GM21825 (cell line): ENCODE measurements at regions not wholly inside any gene's neighbourhood (a gene's known extent, or its start where the extent isn't known, plus 50 kb on each side); places are given as distances from the start of the nearest gene placed in this dataset.
"Not testable (repeated sequence)": the region's sequence is repeated elsewhere in the genome, so short reads cannot be mapped to it uniquely, and the experiment has no call there.

Experiments
- ATAC-seq: cut with Tn5 transposase; IDR thresholded peaks from one replicate; pipeline ENCODE4 v1.9.1; 2021; ENCODE audit warnings: mild to moderate bottlenecking, moderate library complexity; ENCODE audit not compliant: unreplicated experiment

- no peak for ATAC-seq
Observed at GRCh38 chr2:146591908-146592307, 1252.9 kb upstream of the ACVR2A start.

GRCh38 chr2:146587291-146587713 lies 1257.5 kb upstream of the ACVR2A start:
- no peak for ATAC-seq

GRCh38 chr2:146584316-146584715 lies 1260.5 kb upstream of the ACVR2A start:
- no peak for ATAC-seq

GRCh38 chr2:146579147-146579930 lies 1265.5 kb upstream of the ACVR2A start:
- no peak for ATAC-seq

- no peak for ATAC-seq
Observed at GRCh38 chr2:146576339-146577111, 1268.3 kb upstream of the ACVR2A start.

GRCh38 chr2:146572598-146572997 lies 1272.2 kb upstream of the ACVR2A start:
- ATAC-seq: no peak

GRCh38 chr2:146561996-146562395 lies 1282.8 kb upstream of the ACVR2A start:
- ATAC-seq: no peak

- ATAC-seq: no peak
Observed at GRCh38 chr2:146547236-146547635, 1297.6 kb upstream of the ACVR2A start.

GRCh38 chr2:146544701-146545100 lies 1300.1 kb upstream of the ACVR2A start:
- no peak for ATAC-seq

GRCh38 chr2:146541896-146542295 lies 1302.9 kb upstream of the ACVR2A start:
- no peak for ATAC-seq

GRCh38 chr2:146540271-146540932 lies 1304.4 kb upstream of the ACVR2A start:
- no peak for ATAC-seq

GRCh38 chr2:146539739-146540138 lies 1305.1 kb upstream of the ACVR2A start:
- not testable (repeated sequence) for ATAC-seq

- ATAC-seq: no peak
Observed at GRCh38 chr2:146537477-146537876, 1307.4 kb upstream of the ACVR2A start.

- ATAC-seq: no peak
Observed at GRCh38 chr2:146532509-146533147, 1312.2 kb upstream of the ACVR2A start.

- no peak for ATAC-seq
Observed at GRCh38 chr2:146532009-146532408, 1312.8 kb upstream of the ACVR2A start.

- no peak for ATAC-seq
Observed at GRCh38 chr2:146530886-146531285, 1313.9 kb upstream of the ACVR2A start.

- ATAC-seq: no peak
Observed at GRCh38 chr2:146527166-146527565, 1317.7 kb upstream of the ACVR2A start.

GRCh38 chr2:146523196-146523595 lies 1321.6 kb upstream of the ACVR2A start:
- ATAC-seq: no peak

- no peak for ATAC-seq
Observed at GRCh38 chr2:146506851-146507250, 1338.0 kb upstream of the ACVR2A start.

GRCh38 chr2:146503366-146503765 lies 1341.5 kb upstream of the ACVR2A start:
- no peak for ATAC-seq

GRCh38 chr2:146496248-146496647 lies 1348.6 kb upstream of the ACVR2A start:
- no peak for ATAC-seq
